NCI-H748 (cell line): ENCODE measurements at regions not wholly inside any gene's neighbourhood (a gene's known extent, or its start where the extent isn't known, plus 50 kb on each side); places are given as distances from the start of the nearest gene placed in this dataset.
A peak's percentile ranks its signal among the peaks of the same experiment; 100 is the strongest.
"Not testable (repeated sequence)": the region's sequence is repeated elsewhere in the genome, so short reads cannot be mapped to it uniquely, and the experiment has no call there.

ENCODE experiments used
- DNase-seq: peaks from one replicate; lab custom pipeline; 2025; ENCODE audit not compliant: unreplicated experiment; lab: John Stamatoyannopoulos, UW

GRCh38 chr2:40564184-40564583 is 112.3 kb upstream of the SLC8A1 start:
- DNase-seq = no peak

GRCh38 chr2:40579247-40579646 is 127.4 kb upstream of the SLC8A1 start:
- no peak for DNase-seq

- DNase-seq = no peak
Observed at GRCh38 chr2:40584432-40584831, 132.5 kb upstream of the SLC8A1 start.

GRCh38 chr2:40591774-40592173 is 139.9 kb upstream of the SLC8A1 start:
- no peak for DNase-seq

- DNase-seq = no peak
Observed at GRCh38 chr2:40592218-40592617, 140.3 kb upstream of the SLC8A1 start.

GRCh38 chr2:40606862-40607261 is 155.0 kb upstream of the SLC8A1 start:
- no peak for DNase-seq

- no peak for DNase-seq
Observed at GRCh38 chr2:40611196-40611595, 159.3 kb upstream of the SLC8A1 start.

- DNase-seq = peak; percentile 5
Observed at GRCh38 chr2:40625849-40626248, 174.0 kb upstream of the SLC8A1 start.

- no peak for DNase-seq
Observed at GRCh38 chr2:40628556-40628955, 176.7 kb upstream of the SLC8A1 start.

GRCh38 chr2:40629768-40630434 is 178.0 kb upstream of the SLC8A1 start:
- DNase-seq = no peak

- DNase-seq = no peak
Observed at GRCh38 chr2:40639320-40639719, 187.4 kb upstream of the SLC8A1 start.

GRCh38 chr2:40642237-40642636 is 190.3 kb upstream of the SLC8A1 start:
- DNase-seq = peak; percentile 20

- DNase-seq = no peak
Observed at GRCh38 chr2:40642726-40643125, 190.8 kb upstream of the SLC8A1 start.

- no peak for DNase-seq
Observed at GRCh38 chr2:40646642-40647041, 194.8 kb upstream of the SLC8A1 start.

- DNase-seq = no peak
Observed at GRCh38 chr2:40652155-40652554, 200.3 kb upstream of the SLC8A1 start.

- no peak for DNase-seq
Observed at GRCh38 chr2:40653829-40654228, 201.9 kb upstream of the SLC8A1 start.

- no peak for DNase-seq
Observed at GRCh38 chr2:40654346-40654745, 202.5 kb upstream of the SLC8A1 start.

GRCh38 chr2:40658941-40659340 is 207.1 kb upstream of the SLC8A1 start:
- DNase-seq = no peak

- no peak for DNase-seq
Observed at GRCh38 chr2:40665493-40666232, 213.8 kb upstream of the SLC8A1 start.

- no peak for DNase-seq
Observed at GRCh38 chr2:40666398-40666797, 214.5 kb upstream of the SLC8A1 start.

GRCh38 chr2:40668425-40668824 is 216.5 kb upstream of the SLC8A1 start:
- DNase-seq = peak; percentile 3

- DNase-seq = not testable (repeated sequence)
Observed at GRCh38 chr2:40676134-40676790, 224.4 kb upstream of the SLC8A1 start.
